Mesothelial cell of epicardium (in vitro differentiated cells): ENCODE measurements at regions not wholly inside any gene's neighbourhood (a gene's known extent, or its start where the extent isn't known, plus 50 kb on each side); places are given as distances from the start of the nearest gene placed in this dataset.

Experiments
- DNase-seq, 2 experiments: peaks; one replicate each; pipeline ENCODE4 v3.0.0; 2021; ENCODE audit warnings: low spot score in 2 of 2; ENCODE audit not compliant: unreplicated experiment in 2 of 2
- H3K27ac Mint-ChIP-seq: 2 replicates; pipeline ENCODE4 v1.8.0; 2021; ENCODE audit warnings: mixed read lengths
- H3K27me3 Mint-ChIP-seq: 2 replicates; pipeline ENCODE4 v1.8.0; 2021; ENCODE audit warnings: low read depth, mixed read lengths
- H3K36me3 Mint-ChIP-seq: 2 replicates; pipeline ENCODE4 v1.8.0; 2021; ENCODE audit warnings: mixed read lengths
- H3K4me1 Mint-ChIP-seq: 2 replicates; pipeline ENCODE4 v1.8.0; 2021; ENCODE audit warnings: mixed read lengths
- H3K4me3 Mint-ChIP-seq: 2 replicates; pipeline ENCODE4 v1.8.0; 2021; ENCODE audit warnings: mild to moderate bottlenecking, moderate library complexity, mixed read lengths
- H3K9me3 Mint-ChIP-seq: 2 replicates; pipeline ENCODE4 v1.8.0; 2021; ENCODE audit warnings: mixed read lengths
- TF ChIP-seq, protein P1 (sequence below): fragments of 200-600 bp; sonication (generic); IDR thresholded peaks from one replicate; pipeline ENCODE4 v1.5.0; 2021; ENCODE audit warnings: antibody characterized with exemption; ENCODE audit not compliant: unreplicated experiment

- Mint-ChIP-seq H3K27ac (no peak overlapping the region), H3K4me1 (peaks cover 4% of the 10 kb centered on the region)
Measured at GRCh38 chr6:80547827-80548226, 441.4 kb downstream of the BCKDHB start.

DNA sequence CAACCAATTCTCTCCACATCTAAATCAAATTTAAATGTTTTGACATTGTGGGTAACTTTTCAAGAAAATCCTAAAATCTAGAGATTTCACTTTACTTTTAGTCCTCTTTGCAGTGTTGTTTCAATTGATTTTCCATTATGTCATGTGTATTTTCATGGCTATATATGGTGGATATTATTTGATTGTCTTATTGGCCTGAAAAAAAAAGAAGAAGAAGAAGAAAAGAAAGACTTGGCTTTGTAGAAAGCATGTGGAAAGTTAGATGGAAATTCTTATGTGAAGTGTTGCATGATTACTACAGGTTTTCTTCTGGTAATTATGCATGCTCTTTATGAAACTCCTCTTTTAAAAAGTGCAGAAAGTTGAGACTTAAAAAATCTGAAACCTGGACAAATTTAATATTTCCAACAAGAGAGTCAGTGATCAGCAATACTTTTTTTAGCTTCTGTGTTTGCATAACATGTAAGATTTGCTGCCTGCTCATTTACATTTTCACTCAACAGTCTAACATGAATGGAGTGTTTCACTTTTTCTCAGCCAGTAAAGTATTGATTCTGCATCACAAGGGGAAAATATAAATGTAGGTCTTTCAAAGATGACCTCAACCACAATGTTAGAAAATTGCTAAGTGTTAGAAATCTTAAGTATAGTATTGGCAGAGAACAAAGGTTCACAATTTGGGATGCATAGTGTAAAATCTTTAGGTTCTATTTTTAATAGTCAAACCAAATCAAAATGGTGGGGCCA, 438.7 kb downstream of the BCKDHB start:
- Mint-ChIP-seq H3K27me3 (no peaks in the 10 kb centered on the region), H3K4me1 (peaks cover 4% of the 10 kb centered on the region)

More at GRCh38 chr6:80547827-80548226, 441.4 kb downstream of the BCKDHB start:
- DNase-seq = no peak
- TF ChIP-seq, protein P1, sequence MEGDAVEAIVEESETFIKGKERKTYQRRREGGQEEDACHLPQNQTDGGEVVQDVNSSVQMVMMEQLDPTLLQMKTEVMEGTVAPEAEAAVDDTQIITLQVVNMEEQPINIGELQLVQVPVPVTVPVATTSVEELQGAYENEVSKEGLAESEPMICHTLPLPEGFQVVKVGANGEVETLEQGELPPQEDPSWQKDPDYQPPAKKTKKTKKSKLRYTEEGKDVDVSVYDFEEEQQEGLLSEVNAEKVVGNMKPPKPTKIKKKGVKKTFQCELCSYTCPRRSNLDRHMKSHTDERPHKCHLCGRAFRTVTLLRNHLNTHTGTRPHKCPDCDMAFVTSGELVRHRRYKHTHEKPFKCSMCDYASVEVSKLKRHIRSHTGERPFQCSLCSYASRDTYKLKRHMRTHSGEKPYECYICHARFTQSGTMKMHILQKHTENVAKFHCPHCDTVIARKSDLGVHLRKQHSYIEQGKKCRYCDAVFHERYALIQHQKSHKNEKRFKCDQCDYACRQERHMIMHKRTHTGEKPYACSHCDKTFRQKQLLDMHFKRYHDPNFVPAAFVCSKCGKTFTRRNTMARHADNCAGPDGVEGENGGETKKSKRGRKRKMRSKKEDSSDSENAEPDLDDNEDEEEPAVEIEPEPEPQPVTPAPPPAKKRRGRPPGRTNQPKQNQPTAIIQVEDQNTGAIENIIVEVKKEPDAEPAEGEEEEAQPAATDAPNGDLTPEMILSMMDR = no peak
- Mint-ChIP-seq H3K9me3 (peaks cover 15% of the 10 kb centered on the region), H3K36me3 (no peaks in the 10 kb centered on the region), H3K4me3 (no peak overlapping the region), H3K27me3 (no peaks in the 10 kb centered on the region)

DNA sequence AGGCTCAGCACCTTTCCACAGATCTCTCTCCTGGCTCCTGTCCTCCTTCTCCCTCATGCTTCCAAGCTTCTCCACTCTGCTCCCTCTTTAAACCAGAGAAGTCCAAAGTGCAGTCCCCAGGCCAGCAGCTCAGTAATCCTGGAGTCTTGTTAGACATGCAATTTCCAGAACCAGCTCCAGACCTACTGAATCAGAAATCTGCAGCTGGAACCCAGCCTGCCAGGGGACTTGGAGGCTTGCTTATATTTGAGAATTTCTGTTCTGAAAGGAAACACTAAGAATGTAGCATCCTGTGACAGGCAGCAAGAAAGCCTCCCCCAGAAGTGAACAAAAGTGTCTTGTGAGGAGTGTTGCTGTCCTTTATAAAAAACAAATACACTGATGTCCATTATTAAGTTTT, 438.1 kb downstream of the BCKDHB start:
- Mint-ChIP-seq H3K4me3 (no peak overlapping the region), H3K4me1 (peaks cover 4% of the 10 kb centered on the region)

More for the DNA sequence above, 438.7 kb downstream of the BCKDHB start:
- Mint-ChIP-seq H3K4me3 (no peak overlapping the region), H3K9me3 (peaks cover 6% of the 10 kb centered on the region), H3K27ac (no peak overlapping the region), H3K36me3 (no peaks in the 10 kb centered on the region)
- TF ChIP-seq, protein P1 = no peak
- no peak for DNase-seq

DNA sequence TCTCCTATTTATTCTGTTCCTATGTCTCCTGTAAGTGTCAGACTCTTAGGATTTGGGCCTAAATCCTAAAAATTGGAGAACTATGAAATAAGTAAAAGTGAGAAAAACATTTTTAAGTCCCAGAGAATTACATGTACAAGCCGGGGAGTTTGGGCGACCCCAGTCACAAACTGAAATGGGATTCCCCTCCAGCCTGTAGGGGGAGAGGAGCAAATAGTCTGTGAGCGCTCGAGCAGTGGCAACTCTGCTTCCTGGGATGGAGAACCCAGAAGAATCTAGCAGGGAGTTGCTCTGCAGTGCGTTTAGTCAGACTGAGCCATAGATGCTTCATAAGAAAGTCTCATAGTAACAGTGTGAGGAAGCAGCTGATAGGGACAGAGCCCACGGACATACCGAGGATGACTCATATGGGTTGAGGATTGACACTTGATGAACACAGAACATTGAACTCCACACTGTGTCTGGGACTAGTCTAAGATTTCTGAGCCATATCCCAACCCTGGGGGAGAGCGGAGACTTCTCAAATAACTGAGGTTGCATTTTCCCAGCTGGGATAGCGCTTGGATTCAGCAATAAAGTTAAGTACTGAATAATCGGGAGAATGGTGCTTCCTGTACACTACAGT, 437.2 kb downstream of the BCKDHB start:
- peaks cover 10% of the 10 kb centered on the region for H3K9me3 Mint-ChIP-seq
- H3K27ac Mint-ChIP-seq = no peak overlapping the region
- H3K27me3 Mint-ChIP-seq = no peaks in the 10 kb centered on the region
- H3K4me1 Mint-ChIP-seq = peaks cover 4% of the 10 kb centered on the region
- H3K36me3 Mint-ChIP-seq = no peaks in the 10 kb centered on the region
- no peak for DNase-seq
- H3K4me3 Mint-ChIP-seq = no peak overlapping the region
- TF ChIP-seq, protein P1 = no peak

More for the DNA sequence above, 438.1 kb downstream of the BCKDHB start:
- Mint-ChIP-seq H3K36me3 (no peaks in the 10 kb centered on the region), H3K27ac (no peak overlapping the region), H3K27me3 (no peaks in the 10 kb centered on the region), H3K9me3 (peaks cover 9% of the 10 kb centered on the region)
- no peak for DNase-seq
- TF ChIP-seq, protein P1 = no peak

- no peak overlapping the region for H3K27ac Mint-ChIP-seq
- peaks cover 10% of the 10 kb centered on the region for H3K9me3 Mint-ChIP-seq
- H3K36me3 Mint-ChIP-seq = no peaks in the 10 kb centered on the region
- peaks cover 4% of the 10 kb centered on the region for H3K4me1 Mint-ChIP-seq
- no peaks in the 10 kb centered on the region for H3K27me3 Mint-ChIP-seq
- H3K4me3 Mint-ChIP-seq = no peak overlapping the region
- no peak for DNase-seq
- TF ChIP-seq, protein P1 = no peak
Measured at GRCh38 chr6:80543151-80543550, 436.7 kb downstream of the BCKDHB start.
